H9 (cell line): ENCODE measurements at regions not wholly inside any gene's neighbourhood (a gene's known extent, or its start where the extent isn't known, plus 50 kb on each side); places are given as distances from the start of the nearest gene placed in this dataset.

Experiments used
- DNase-seq: peaks from one replicate; pipeline ENCODE4 v3.0.0-alpha.2; 2017
- H2AFZ ChIP-seq: one replicate; pipeline ENCODE4 v1.6.1; 2013; ENCODE audit warnings: mild to moderate bottlenecking, low read length, control low read depth, moderate library complexity
- H2AK5ac ChIP-seq: 2 replicates; pipeline ENCODE4 v1.6.1; 2013; ENCODE audit warnings: low read length, control low read depth, mixed read lengths; ENCODE audit not compliant: insufficient read length
- H2BK120ac ChIP-seq: one replicate; pipeline ENCODE4 v1.6.1; 2013; ENCODE audit warnings: low read depth, mild to moderate bottlenecking, low read length, control low read depth, inconsistent platforms; ENCODE audit not compliant: poor library complexity, severe bottlenecking
- H2BK12ac ChIP-seq: 2 replicates; pipeline ENCODE4 v1.6.1; 2013; ENCODE audit warnings: low read length, control low read depth, mixed read lengths, low read depth; ENCODE audit not compliant: insufficient read length
- H2BK15ac ChIP-seq: 2 replicates; pipeline ENCODE4 v1.6.1; 2013; ENCODE audit warnings: low read depth, low read length, control low read depth
- H2BK20ac ChIP-seq: one replicate; pipeline ENCODE4 v1.6.1; 2013; ENCODE audit warnings: low read depth, mild to moderate bottlenecking, low read length, control low read depth, inconsistent platforms; ENCODE audit not compliant: poor library complexity, severe bottlenecking
- H2BK5ac ChIP-seq: 2 replicates; pipeline ENCODE4 v1.6.1; 2013; ENCODE audit warnings: low read length, control low read depth, mixed read lengths; ENCODE audit not compliant: insufficient read length
- H3K14ac ChIP-seq: 2 replicates; pipeline ENCODE4 v1.6.1; 2013; ENCODE audit warnings: low read length, control low read depth; ENCODE audit not compliant: insufficient read depth
- H3K18ac ChIP-seq: 2 replicates; pipeline ENCODE4 v1.6.1; 2013; ENCODE audit warnings: low read depth, mild to moderate bottlenecking, mixed read lengths, low read length, control low read depth; ENCODE audit not compliant: insufficient read length
- H3K23ac ChIP-seq: 2 replicates; pipeline ENCODE4 v1.6.1; 2013; ENCODE audit warnings: low read length, control low read depth, mixed read lengths, low read depth; ENCODE audit not compliant: insufficient read length
- H3K23me2 ChIP-seq: 2 replicates; pipeline ENCODE4 v1.6.1; 2013; ENCODE audit warnings: low read depth, mild to moderate bottlenecking, mixed read lengths, low read length, control low read depth; ENCODE audit not compliant: insufficient read length, poor library complexity, severe bottlenecking
- H3K27ac ChIP-seq: 2 replicates; pipeline ENCODE4 v1.5.1; 2013; ENCODE audit warnings: low read length, control low read depth, mixed read lengths, low read depth; ENCODE audit not compliant: insufficient read length
- H3K27me3 ChIP-seq: 2 replicates; pipeline ENCODE4 v1.6.1; 2013; ENCODE audit warnings: low read length, control low read depth, inconsistent platforms; ENCODE audit not compliant: insufficient read depth
- H3K4ac ChIP-seq: 2 replicates; pipeline ENCODE4 v1.6.1; 2013; ENCODE audit warnings: low read depth, mild to moderate bottlenecking, control low read depth, inconsistent platforms, low read length, moderate library complexity
- H3K4me1 ChIP-seq: 2 replicates; pipeline ENCODE4 v1.6.1; 2013; ENCODE audit warnings: low read length, control low read depth, inconsistent platforms; ENCODE audit not compliant: insufficient read depth
- H3K4me2 ChIP-seq: 2 replicates; pipeline ENCODE4 v1.6.1; 2013; ENCODE audit warnings: low read length, control low read depth, mixed read lengths; ENCODE audit not compliant: insufficient read length, insufficient read depth
- H3K56ac ChIP-seq: 2 replicates; pipeline ENCODE4 v1.6.1; 2013; ENCODE audit warnings: low read depth, mild to moderate bottlenecking, mixed read lengths, low read length, control low read depth; ENCODE audit not compliant: insufficient read length
- H3K79me1 ChIP-seq: 2 replicates; pipeline ENCODE4 v1.6.1; 2013; ENCODE audit warnings: low read depth, mild to moderate bottlenecking, moderate library complexity, low read length, control low read depth, inconsistent platforms; ENCODE audit not compliant: insufficient read depth, poor library complexity, severe bottlenecking
- H3K79me2 ChIP-seq: 2 replicates; pipeline ENCODE4 v1.6.1; 2013; ENCODE audit warnings: low read length, control low read depth, inconsistent platforms; ENCODE audit not compliant: insufficient read depth
- H3K9ac ChIP-seq: 2 replicates; pipeline ENCODE4 v1.6.1; 2013; ENCODE audit warnings: low read length, control low read depth, mixed read lengths; ENCODE audit not compliant: insufficient read length; ENCODE audit errors: extremely low read depth
- H3K9me3 ChIP-seq: one replicate; pipeline ENCODE4 v1.6.1; 2013; ENCODE audit warnings: low read depth, low read length, inconsistent platforms; ENCODE audit not compliant: control insufficient read depth
- H3T11ph ChIP-seq: one replicate; pipeline ENCODE4 v1.6.1; 2013; ENCODE audit warnings: mild to moderate bottlenecking, low read length, control low read depth, inconsistent platforms
- H4K20me1 ChIP-seq: one replicate; pipeline ENCODE4 v1.6.1; 2013; ENCODE audit not compliant: control insufficient read depth, insufficient read length, insufficient read depth
- H4K5ac ChIP-seq: 2 replicates; pipeline ENCODE4 v1.6.1; 2013; ENCODE audit warnings: low read depth, mild to moderate bottlenecking, mixed read lengths, low read length, control low read depth; ENCODE audit not compliant: insufficient read length
- H4K8ac ChIP-seq: replicated peaks from 2 replicates; pipeline ENCODE4 v1.6.1; 2013; ENCODE audit warnings: low read length, control low read depth, mixed read lengths, low read depth; ENCODE audit not compliant: insufficient read length
- H4K91ac ChIP-seq: 2 replicates; pipeline ENCODE4 v1.6.1; 2013; ENCODE audit warnings: low read depth, mild to moderate bottlenecking, moderate library complexity, mixed read lengths, low read length, control low read depth; ENCODE audit not compliant: insufficient read length
- H3K27ac Mint-ChIP-seq, 3 experiments: 2 replicates in 2 of 3; 3 replicates in 1 of 3; pipeline ENCODE4 v1.8.0; 2020 to 2021; ENCODE audit warnings: mixed read lengths in 3 of 3, mild to moderate bottlenecking in 1 of 3, moderate library complexity in 1 of 3
- H3K27me3 Mint-ChIP-seq: 2 replicates; pipeline ENCODE4 v1.8.0; 2021; ENCODE audit warnings: low read depth, mild to moderate bottlenecking, moderate library complexity, mixed read lengths
- H3K36me3 Mint-ChIP-seq, 3 experiments: 2 replicates in 2 of 3; 3 replicates in 1 of 3; pipeline ENCODE4 v1.8.0; 2020 to 2021; ENCODE audit warnings: low read depth in 3 of 3, mixed read lengths in 3 of 3; ENCODE audit not compliant: insufficient read depth in 1 of 3
- H3K4me1 Mint-ChIP-seq, 2 experiments: 2 replicates each; pipeline ENCODE4 v1.8.0; 2020; ENCODE audit warnings: mixed read lengths in 2 of 2
- H3K4me3 Mint-ChIP-seq, 2 experiments: 2 replicates in 1 of 2; 3 replicates in 1 of 2; pipeline ENCODE4 v1.8.0; 2020 to 2021; ENCODE audit warnings: mild to moderate bottlenecking in 2 of 2, mixed read lengths in 2 of 2, moderate library complexity in 1 of 2
- H3K9me3 Mint-ChIP-seq, 2 experiments: 2 replicates in 1 of 2; 3 replicates in 1 of 2; pipeline ENCODE4 v1.8.0; 2020; ENCODE audit warnings: mild to moderate bottlenecking in 2 of 2, mixed read lengths in 2 of 2, moderate library complexity in 1 of 2
- WGBS: extraction: QIAGEN DNeasy Blood & Tissue Kit; methylation state at CpG from one replicate; pipeline ENCODE4 v1.1.7; 2013; ENCODE audit warnings: missing lambda C conversion rate, low lambda C conversion rate, mixed read lengths; ENCODE audit not compliant: insufficient read length; ENCODE audit errors: extremely low coverage; 5-methylcytosine and 5-hydroxymethylcytosine counted together
- TF ChIP-seq, protein P1 (sequence below): fragments of 200-600 bp; sonication (generic); conservative IDR thresholded peaks from 3 replicates; pipeline ENCODE4 v1.8.0; 2021; ENCODE audit warnings: antibody characterized with exemption, mild to moderate bottlenecking

DNA sequence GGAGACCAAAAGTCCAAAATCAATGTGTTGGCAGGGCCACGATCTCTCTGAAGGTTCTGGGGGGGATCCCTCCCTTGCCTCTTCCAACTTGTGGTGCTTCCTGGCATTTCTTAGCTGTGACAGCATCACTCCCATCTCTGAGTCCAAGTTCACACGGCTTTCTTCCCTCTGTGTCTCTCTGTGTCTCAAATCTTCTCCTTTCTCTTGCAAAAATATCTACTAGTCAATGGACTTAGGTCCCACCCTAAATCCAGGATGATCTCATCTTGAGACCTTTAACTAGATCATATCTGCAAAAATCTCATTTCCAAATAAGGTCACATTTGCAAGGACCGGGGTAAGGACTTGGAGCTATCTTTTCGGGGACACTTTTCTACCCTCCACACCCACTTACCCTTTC, 186.1 kb downstream of the HSD17B3 start:
- Mint-ChIP-seq H3K27ac (no peak overlapping the region), H3K4me3 (no peak overlapping the region), H3K27me3 (peaks cover 9% of the 10 kb centered on the region), H3K9me3 (peaks cover 28 to 30% of the 10 kb centered on the region in 2 experiments), H3K4me1 (peaks cover 9 to 13% of the 10 kb centered on the region in 2 experiments), H3K36me3 (peaks cover 5 to 31% (median 8%) of the 10 kb centered on the region in 3 experiments; a peak in 6 of 7 replicates)
- H2BK120ac ChIP-seq: no peak overlapping the region
- H3K9ac ChIP-seq: no peak overlapping the region
- H4K20me1 ChIP-seq: no peaks in the 10 kb centered on the region
- no peaks in the 10 kb centered on the region for H3K27me3 ChIP-seq
- no peaks in the 10 kb centered on the region for H3K79me2 ChIP-seq
- TF ChIP-seq, protein P1, sequence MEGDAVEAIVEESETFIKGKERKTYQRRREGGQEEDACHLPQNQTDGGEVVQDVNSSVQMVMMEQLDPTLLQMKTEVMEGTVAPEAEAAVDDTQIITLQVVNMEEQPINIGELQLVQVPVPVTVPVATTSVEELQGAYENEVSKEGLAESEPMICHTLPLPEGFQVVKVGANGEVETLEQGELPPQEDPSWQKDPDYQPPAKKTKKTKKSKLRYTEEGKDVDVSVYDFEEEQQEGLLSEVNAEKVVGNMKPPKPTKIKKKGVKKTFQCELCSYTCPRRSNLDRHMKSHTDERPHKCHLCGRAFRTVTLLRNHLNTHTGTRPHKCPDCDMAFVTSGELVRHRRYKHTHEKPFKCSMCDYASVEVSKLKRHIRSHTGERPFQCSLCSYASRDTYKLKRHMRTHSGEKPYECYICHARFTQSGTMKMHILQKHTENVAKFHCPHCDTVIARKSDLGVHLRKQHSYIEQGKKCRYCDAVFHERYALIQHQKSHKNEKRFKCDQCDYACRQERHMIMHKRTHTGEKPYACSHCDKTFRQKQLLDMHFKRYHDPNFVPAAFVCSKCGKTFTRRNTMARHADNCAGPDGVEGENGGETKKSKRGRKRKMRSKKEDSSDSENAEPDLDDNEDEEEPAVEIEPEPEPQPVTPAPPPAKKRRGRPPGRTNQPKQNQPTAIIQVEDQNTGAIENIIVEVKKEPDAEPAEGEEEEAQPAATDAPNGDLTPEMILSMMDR: no peak
- no peak overlapping the region for H3K56ac ChIP-seq
- H2BK5ac ChIP-seq: no peak overlapping the region
- no peaks in the 10 kb centered on the region for H3K4me1 ChIP-seq
- no peak overlapping the region for H3K4ac ChIP-seq
- H2BK15ac ChIP-seq: no peak overlapping the region
- H3K4me2 ChIP-seq: no peak overlapping the region
- no peak overlapping the region for H3T11ph ChIP-seq
- no peak overlapping the region for H2AFZ ChIP-seq
- WGBS: no CpG with 5 or more reads among the region's 4 CpGs
- no peaks in the 10 kb centered on the region for H3K23me2 ChIP-seq
- no peak overlapping the region for H3K14ac ChIP-seq
- H2AK5ac ChIP-seq: no peak overlapping the region
- no peak for DNase-seq
- H4K91ac ChIP-seq: no peak overlapping the region
- no peaks in the 10 kb centered on the region for H3K9me3 ChIP-seq
- no peak overlapping the region for H4K5ac ChIP-seq
- H3K79me1 ChIP-seq: no peaks in the 10 kb centered on the region
- H3K23ac ChIP-seq: no peak overlapping the region
- H3K18ac ChIP-seq: no peak overlapping the region
- no peak overlapping the region for H3K27ac ChIP-seq
- H4K8ac ChIP-seq: no peak overlapping the region
- H2BK12ac ChIP-seq: no peak overlapping the region
- no peak overlapping the region for H2BK20ac ChIP-seq
